Ectodermal cell (in vitro differentiated cells): ENCODE measurements at regions not wholly inside any gene's neighbourhood (a gene's known extent, or its start where the extent isn't known, plus 50 kb on each side); places are given as distances from the start of the nearest gene placed in this dataset.

ENCODE experiments used
- H3K27ac ChIP-seq: 2 replicates; pipeline ENCODE4 v1.7.0; 2013; ENCODE audit warnings: mild to moderate bottlenecking, low read depth, low read length; ENCODE audit not compliant: insufficient read depth, poor library complexity, severe bottlenecking
- H3K27me3 ChIP-seq: 2 replicates; pipeline ENCODE4 v1.7.0; 2013; ENCODE audit warnings: mild to moderate bottlenecking, low read length; ENCODE audit not compliant: insufficient read depth, control insufficient read depth, poor library complexity, severe bottlenecking
- H3K36me3 ChIP-seq: one replicate; pipeline ENCODE4 v1.7.0; 2013; ENCODE audit warnings: low read length; ENCODE audit not compliant: control insufficient read depth, insufficient read depth
- H3K4me1 ChIP-seq: one replicate; pipeline ENCODE4 v1.7.0; 2013; ENCODE audit warnings: low read length; ENCODE audit not compliant: control insufficient read depth, insufficient read depth
- H3K4me3 ChIP-seq: 2 replicates; pipeline ENCODE4 v1.7.0; 2013; ENCODE audit warnings: low read depth, low read length, control low read depth; ENCODE audit not compliant: insufficient read depth
- H3K9me3 ChIP-seq: 2 replicates; pipeline ENCODE4 v1.7.0; 2013; ENCODE audit warnings: mild to moderate bottlenecking, low read length, moderate library complexity; ENCODE audit not compliant: control insufficient read depth
- WGBS, 2 experiments: methylation state at CpG; one replicate each; pipeline ENCODE4 v1.1.7; 2013; ENCODE audit warnings: missing lambda C conversion rate in 2 of 2; 5-methylcytosine and 5-hydroxymethylcytosine counted together

DNA sequence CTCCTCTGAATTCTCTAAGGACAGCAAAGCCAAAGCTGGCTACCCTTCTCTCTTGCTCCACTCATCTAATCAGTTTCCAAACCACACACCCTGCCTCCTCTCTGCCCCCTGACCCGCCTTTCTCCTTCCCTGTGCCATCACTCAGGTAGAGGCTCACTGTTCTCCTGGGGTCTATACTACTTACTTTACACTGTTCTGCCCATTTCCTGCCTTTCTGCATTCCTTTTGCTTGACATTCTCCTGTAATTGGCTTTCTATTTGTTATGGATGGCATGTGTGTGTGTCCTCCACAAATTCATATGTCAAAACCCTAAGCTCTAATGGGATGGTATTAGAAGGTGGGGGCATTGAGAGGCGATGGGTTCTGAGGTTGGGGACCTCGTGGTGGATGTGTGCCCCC lies 675.2 kb upstream of the ID2 start:
- Histone ChIP-seq H3K4me1 (no peaks in the 10 kb centered on the region), H3K27me3 (no peaks in the 10 kb centered on the region), H3K36me3 (no peaks in the 10 kb centered on the region), H3K9me3 (no peaks in the 10 kb centered on the region), H3K4me3 (no peak overlapping the region), H3K27ac (no peak overlapping the region)
- WGBS, 2 experiments = 92 to 98% methylated on average over 3 of the region's 3 CpGs

DNA sequence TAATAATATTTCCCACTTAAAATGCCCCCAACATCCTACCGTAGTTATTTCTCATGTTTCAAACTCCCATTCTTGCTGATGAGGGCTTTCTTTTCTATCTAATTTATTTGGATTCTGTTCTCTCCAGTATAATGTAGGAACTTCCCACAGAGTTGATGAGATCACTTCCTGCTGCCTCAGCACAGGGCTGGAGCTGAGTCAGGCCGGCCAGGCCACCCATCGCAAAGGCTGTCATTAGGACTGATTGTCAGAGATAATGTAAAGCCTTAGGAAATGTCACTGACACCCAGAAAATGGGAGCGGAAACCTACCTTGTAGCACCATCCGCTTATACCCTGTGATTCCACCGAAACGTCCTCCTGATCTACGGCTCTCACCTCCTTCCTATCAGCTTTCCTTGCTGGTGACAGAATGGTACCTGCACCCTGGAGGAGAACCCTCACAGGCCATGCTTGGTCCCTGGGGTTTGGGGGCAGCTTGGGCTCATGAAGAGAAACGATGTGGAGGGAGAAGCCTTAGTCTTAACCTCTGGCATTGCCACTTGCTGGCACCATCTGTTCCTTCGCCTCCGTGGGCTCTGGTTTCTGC lies 672.8 kb upstream of the ID2 start:
- no peak overlapping the region for H3K4me3 ChIP-seq
- WGBS, 2 experiments = 92 to 94% methylated on average over 11 of the region's 11 CpGs
- H3K36me3 ChIP-seq = no peaks in the 10 kb centered on the region
- no peaks in the 10 kb centered on the region for H3K9me3 ChIP-seq
- H3K27ac ChIP-seq = no peak overlapping the region
- H3K27me3 ChIP-seq = no peaks in the 10 kb centered on the region
- no peaks in the 10 kb centered on the region for H3K4me1 ChIP-seq

DNA sequence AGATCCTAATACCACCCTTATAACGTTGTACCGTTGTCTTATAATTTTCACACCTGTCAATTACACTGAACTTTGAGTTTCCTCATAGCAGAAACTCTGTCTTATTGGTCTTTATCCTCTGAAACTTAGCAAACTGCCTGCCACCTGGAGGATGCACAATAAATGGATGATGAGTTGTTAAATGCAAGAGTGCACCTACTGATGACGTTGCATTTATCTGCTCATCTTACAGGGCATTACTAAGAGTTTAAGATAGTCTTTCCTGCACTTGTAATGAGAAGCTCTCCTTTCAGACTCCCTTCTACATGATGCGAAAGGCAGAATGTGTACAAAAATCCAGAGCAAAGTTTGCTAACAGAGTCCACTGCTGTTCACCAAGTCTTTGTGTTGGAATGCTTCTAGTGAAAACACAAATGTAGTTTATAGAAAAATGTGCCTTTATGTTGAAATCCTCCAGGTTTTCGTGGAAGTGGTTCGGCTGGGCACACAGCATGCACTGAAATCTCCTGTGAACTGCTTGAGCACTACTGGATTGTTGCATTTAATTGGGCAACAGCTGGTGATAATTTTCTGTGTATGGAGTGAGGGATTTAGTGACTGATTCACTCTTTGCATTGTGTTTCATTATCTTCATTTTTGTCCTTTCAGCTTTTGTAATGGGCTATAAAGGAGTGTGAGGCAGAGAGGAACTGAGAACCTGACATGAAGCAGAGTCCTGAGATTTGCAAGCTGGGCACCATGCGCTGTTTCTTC lies 665.8 kb upstream of the ID2 start:
- H3K27me3 ChIP-seq = no peaks in the 10 kb centered on the region
- WGBS, 2 experiments = 93% methylated on average over 7 of the region's 7 CpGs
- no peak overlapping the region for H3K4me3 ChIP-seq
- no peaks in the 10 kb centered on the region for H3K9me3 ChIP-seq
- no peak overlapping the region for H3K27ac ChIP-seq
- no peaks in the 10 kb centered on the region for H3K36me3 ChIP-seq
- H3K4me1 ChIP-seq = no peaks in the 10 kb centered on the region

DNA sequence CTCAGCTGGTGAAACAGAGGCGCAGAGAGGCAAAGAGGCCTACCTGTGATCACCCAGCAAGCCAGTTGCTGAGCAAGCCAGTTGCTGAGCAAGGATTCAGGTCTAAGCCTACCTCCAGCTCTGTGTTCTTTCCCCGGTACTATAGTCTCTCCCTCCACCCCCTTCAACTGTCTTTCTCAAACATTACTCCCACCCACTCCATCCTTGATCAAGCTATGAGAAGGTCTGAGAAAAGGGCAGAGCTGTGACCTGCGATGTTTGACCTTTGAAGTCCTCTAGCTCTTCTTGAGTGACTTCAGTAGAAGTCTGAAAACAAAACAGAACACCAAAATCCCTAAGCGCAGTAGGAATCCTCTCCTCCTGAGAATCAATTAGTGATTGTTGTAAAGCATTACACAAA lies 665.2 kb upstream of the ID2 start:
- H3K27me3 ChIP-seq = no peaks in the 10 kb centered on the region
- 92 to 96% methylated on average over 4 of the region's 4 CpGs for WGBS, 2 experiments
- H3K9me3 ChIP-seq = no peaks in the 10 kb centered on the region
- no peak overlapping the region for H3K4me3 ChIP-seq
- H3K4me1 ChIP-seq = no peaks in the 10 kb centered on the region
- H3K27ac ChIP-seq = no peak overlapping the region
- H3K36me3 ChIP-seq = no peaks in the 10 kb centered on the region

DNA sequence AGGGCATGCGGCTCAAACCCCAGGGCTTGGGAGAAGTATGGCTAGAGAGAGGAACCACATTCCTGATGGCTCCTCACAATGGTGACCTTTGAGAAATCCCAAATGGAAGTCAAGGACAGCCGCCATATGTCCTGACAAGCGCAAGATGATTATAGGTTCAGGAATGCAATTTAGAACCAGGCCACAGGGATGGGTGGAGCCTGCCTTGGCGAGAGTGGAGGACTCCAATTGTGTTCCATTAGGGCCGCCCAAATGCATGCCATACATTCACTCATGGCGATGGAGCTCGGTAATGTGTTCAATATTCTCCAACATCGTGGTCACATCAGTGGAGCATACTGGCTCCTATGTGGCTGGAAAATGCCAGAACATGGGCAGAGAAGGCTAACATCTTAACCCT lies 662.9 kb upstream of the ID2 start:
- Histone ChIP-seq H3K36me3 (no peaks in the 10 kb centered on the region), H3K4me3 (no peak overlapping the region), H3K9me3 (no peaks in the 10 kb centered on the region), H3K27me3 (no peaks in the 10 kb centered on the region), H3K4me1 (no peaks in the 10 kb centered on the region), H3K27ac (no peak overlapping the region)
- WGBS, 2 experiments = 96 to 97% methylated on average over 8 of the region's 8 CpGs

GRCh38 chr2:8019934-8020333 lies 661.9 kb upstream of the ID2 start:
- WGBS, 2 experiments = 94 to 95% methylated on average over 8 of the region's 8 CpGs
- H3K27ac ChIP-seq = no peak overlapping the region
- no peaks in the 10 kb centered on the region for H3K27me3 ChIP-seq
- H3K36me3 ChIP-seq = no peaks in the 10 kb centered on the region
- H3K4me3 ChIP-seq = no peak overlapping the region
- H3K9me3 ChIP-seq = no peaks in the 10 kb centered on the region
- no peaks in the 10 kb centered on the region for H3K4me1 ChIP-seq

- no peak overlapping the region for H3K27ac ChIP-seq
- no peak overlapping the region for H3K4me3 ChIP-seq
- no peaks in the 10 kb centered on the region for H3K4me1 ChIP-seq
- no peaks in the 10 kb centered on the region for H3K9me3 ChIP-seq
- no peaks in the 10 kb centered on the region for H3K36me3 ChIP-seq
- WGBS, 2 experiments = 71 to 100% methylated on average over 1 of the region's 2 CpGs
- no peaks in the 10 kb centered on the region for H3K27me3 ChIP-seq
Observed at GRCh38 chr2:8021921-8022320, 659.9 kb upstream of the ID2 start.

- 94 to 96% methylated on average over 9 of the region's 9 CpGs for WGBS, 2 experiments
- Histone ChIP-seq H3K27ac (no peak overlapping the region), H3K4me3 (no peak overlapping the region), H3K9me3 (no peaks in the 10 kb centered on the region), H3K27me3 (no peaks in the 10 kb centered on the region), H3K4me1 (no peaks in the 10 kb centered on the region), H3K36me3 (no peaks in the 10 kb centered on the region)
Observed at GRCh38 chr2:8022908-8023640, 658.8 kb upstream of the ID2 start.

DNA sequence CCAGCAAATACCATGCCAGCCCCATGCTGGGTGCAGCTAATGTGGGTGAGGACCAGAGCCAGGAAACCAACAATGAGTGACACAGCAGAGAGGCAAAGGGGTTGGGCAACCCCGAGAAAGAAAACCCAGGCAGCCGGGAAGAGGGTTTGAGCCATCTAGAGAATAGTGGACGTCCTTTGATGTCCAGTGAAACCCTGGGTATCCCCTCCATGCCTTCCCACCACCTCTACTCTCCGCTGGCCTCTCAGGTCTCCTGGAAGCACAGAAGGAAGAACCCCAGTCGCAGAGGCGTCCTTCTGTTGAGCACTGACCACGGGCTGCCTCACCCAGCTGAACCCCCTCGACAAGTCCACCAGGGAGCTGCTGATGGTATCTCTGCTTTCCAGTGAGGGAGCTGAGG lies 657.4 kb upstream of the ID2 start:
- 94 to 95% methylated on average over 8 of the region's 8 CpGs for WGBS, 2 experiments
- Histone ChIP-seq H3K27me3 (no peaks in the 10 kb centered on the region), H3K4me1 (no peaks in the 10 kb centered on the region)

GRCh38 chr2:8026381-8026780 lies 655.5 kb upstream of the ID2 start:
- Histone ChIP-seq H3K4me1 (no peaks in the 10 kb centered on the region), H3K9me3 (no peaks in the 10 kb centered on the region), H3K36me3 (no peaks in the 10 kb centered on the region), H3K27me3 (no peaks in the 10 kb centered on the region), H3K27ac (no peak overlapping the region), H3K4me3 (no peak overlapping the region)
- WGBS, 2 experiments = 94 to 95% methylated on average over 4 of the region's 4 CpGs

More for the DNA sequence above, 657.4 kb upstream of the ID2 start:
- Histone ChIP-seq H3K36me3 (no peaks in the 10 kb centered on the region), H3K9me3 (no peaks in the 10 kb centered on the region), H3K4me3 (no peak overlapping the region), H3K27ac (no peak overlapping the region)
